Naive B cell (primary cell): ENCODE measurements at regions not wholly inside any gene's neighbourhood (a gene's known extent, or its start where the extent isn't known, plus 50 kb on each side); places are given as distances from the start of the nearest gene placed in this dataset.
"Not testable (repeated sequence)": the region's sequence is repeated elsewhere in the genome, so short reads cannot be mapped to it uniquely, and the experiment has no call there.

ENCODE experiments used
- ATAC-seq, 2 donors: fragments of 150-1000 bp; cut with Tn5 transposase; 2 replicates each; pipeline ENCODE4 v1.10.0; 2021; ENCODE audit warnings: low read depth in 2 of 2, mild to moderate bottlenecking in 2 of 2, moderate library complexity in 2 of 2
- DNase-seq: peaks from one replicate; pipeline ENCODE4 v3.0.0; 2022
- H3K27ac Mint-ChIP-seq, 6 donors: one replicate each; pipeline ENCODE4 v1.8.0; 2020 to 2022; ENCODE audit warnings: mild to moderate bottlenecking in 6 of 6, mixed read lengths in 6 of 6, moderate library complexity in 5 of 6, inconsistent platforms in 2 of 6
- H3K27me3 Mint-ChIP-seq, 3 donors: one replicate each; pipeline ENCODE4 v1.8.0; 2021 to 2022; ENCODE audit warnings: mixed read lengths in 3 of 3, mild to moderate bottlenecking in 1 of 3
- H3K36me3 Mint-ChIP-seq, 2 donors: one replicate each; pipeline ENCODE4 v1.8.0; 2020 to 2022; ENCODE audit warnings: mixed read lengths in 2 of 2, inconsistent platforms in 1 of 2, mild to moderate bottlenecking in 1 of 2
- H3K4me1 Mint-ChIP-seq, 3 donors: one replicate each; pipeline ENCODE4 v1.8.0; 2020 to 2022; ENCODE audit warnings: mixed read lengths in 3 of 3, inconsistent platforms in 1 of 3, mild to moderate bottlenecking in 1 of 3, moderate library complexity in 1 of 3
- H3K4me3 Mint-ChIP-seq, 8 donors: one replicate each; pipeline ENCODE4 v1.8.0; 2020 to 2022; ENCODE audit warnings: mild to moderate bottlenecking in 8 of 8, mixed read lengths in 8 of 8, moderate library complexity in 8 of 8, inconsistent platforms in 2 of 8
- H3K9me3 Mint-ChIP-seq, 7 donors: one replicate each; pipeline ENCODE4 v1.8.0; 2020 to 2022; ENCODE audit warnings: mixed read lengths in 7 of 7, mild to moderate bottlenecking in 5 of 7, inconsistent platforms in 2 of 7, moderate library complexity in 1 of 7

- H3K9me3 Mint-ChIP-seq: peaks cover 0 to 11% (median 0%) of the 10 kb centered on the region in 7 donors
- H3K4me3 Mint-ChIP-seq: no peak overlapping the region
- DNase-seq (no peak), ATAC-seq (no peak)
- peaks cover 9 to 14% (median 12%) of the 10 kb centered on the region in 3 donors for H3K27me3 Mint-ChIP-seq
- peaks cover 14 to 20% (median 19%) of the 10 kb centered on the region in 3 donors for H3K4me1 Mint-ChIP-seq
- H3K27ac Mint-ChIP-seq: peak overlapping the region in 1 of 6 donors; percentile 74
- H3K36me3 Mint-ChIP-seq: peaks cover 0 to 9% of the 10 kb centered on the region in 2 donors
These were observed 93.9 kb downstream of the CPN2 start for GRCh38 chr3:194257151-194257621.

GRCh38 chr3:194257916-194258668 lies 93.0 kb downstream of the CPN2 start:
- no peak overlapping the region for H3K4me3 Mint-ChIP-seq
- H3K36me3 Mint-ChIP-seq: peaks cover 0 to 9% of the 10 kb centered on the region in 2 donors
- H3K27me3 Mint-ChIP-seq: peaks cover 0 to 8% (median 5%) of the 10 kb centered on the region in 3 donors
- ATAC-seq (no peak), DNase-seq (no peak)
- H3K9me3 Mint-ChIP-seq: peaks cover 0 to 11% (median 0%) of the 10 kb centered on the region in 7 donors
- H3K27ac Mint-ChIP-seq: peak overlapping the region in 1 of 6 donors; percentile 20
- peaks cover 14 to 20% (median 19%) of the 10 kb centered on the region in 3 donors for H3K4me1 Mint-ChIP-seq

- no peak overlapping the region for H3K4me3 Mint-ChIP-seq
- peaks cover 8 to 14% (median 10%) of the 10 kb centered on the region in 3 donors for H3K4me1 Mint-ChIP-seq
- peaks cover 0 to 11% (median 0%) of the 10 kb centered on the region in 7 donors for H3K9me3 Mint-ChIP-seq
- peaks cover 0 to 9% of the 10 kb centered on the region in 2 donors for H3K36me3 Mint-ChIP-seq
- ATAC-seq (no peak), DNase-seq (no peak)
- peaks cover under 1 to 8% (median under 1%) of the 10 kb centered on the region in 3 donors for H3K27me3 Mint-ChIP-seq
- H3K27ac Mint-ChIP-seq: no peak overlapping the region
These were observed 91.0 kb downstream of the CPN2 start for GRCh38 chr3:194259982-194260766.

GRCh38 chr3:194261581-194262063 lies 89.5 kb downstream of the CPN2 start:
- peaks cover 12 to 13% (median 12%) of the 10 kb centered on the region in 3 donors for H3K4me1 Mint-ChIP-seq
- H3K9me3 Mint-ChIP-seq: peaks cover 0 to 11% (median 0%) of the 10 kb centered on the region in 7 donors
- no peak overlapping the region for H3K27ac Mint-ChIP-seq
- no peak overlapping the region for H3K4me3 Mint-ChIP-seq
- H3K27me3 Mint-ChIP-seq: peaks cover 15 to 17% (median 15%) of the 10 kb centered on the region in 3 donors
- DNase-seq (no peak), ATAC-seq (no peak)
- peaks cover 0 to 9% of the 10 kb centered on the region in 2 donors for H3K36me3 Mint-ChIP-seq

- H3K27me3 Mint-ChIP-seq: peaks cover 19 to 21% (median 20%) of the 10 kb centered on the region in 3 donors
- DNase-seq: no peak
- H3K36me3 Mint-ChIP-seq: peaks cover 0 to 9% of the 10 kb centered on the region in 2 donors
- peaks cover 0 to 11% (median 0%) of the 10 kb centered on the region in 7 donors for H3K9me3 Mint-ChIP-seq
- H3K4me3 Mint-ChIP-seq: no peak overlapping the region
- no peak for ATAC-seq
- H3K27ac Mint-ChIP-seq: no peak overlapping the region
- peaks cover 12 to 13% (median 12%) of the 10 kb centered on the region in 3 donors for H3K4me1 Mint-ChIP-seq
These were observed 88.8 kb downstream of the CPN2 start for GRCh38 chr3:194262176-194262924.

GRCh38 chr3:194262925-194263305 lies 88.2 kb downstream of the CPN2 start:
- peaks cover 0 to 7% of the 10 kb centered on the region in 2 donors for H3K36me3 Mint-ChIP-seq
- H3K9me3 Mint-ChIP-seq: peaks cover 0 to 7% (median 0%) of the 10 kb centered on the region in 7 donors
- DNase-seq (no peak), ATAC-seq (no peak)
- H3K27me3 Mint-ChIP-seq: peaks cover 24 to 26% (median 26%) of the 10 kb centered on the region in 3 donors
- no peak overlapping the region for H3K4me3 Mint-ChIP-seq
- H3K4me1 Mint-ChIP-seq: peaks cover 12 to 13% (median 12%) of the 10 kb centered on the region in 3 donors
- H3K27ac Mint-ChIP-seq: no peak overlapping the region

- not testable (repeated sequence) for H3K9me3 Mint-ChIP-seq, DNase-seq, H3K4me3 Mint-ChIP-seq, ATAC-seq, H3K36me3 Mint-ChIP-seq
- H3K27ac Mint-ChIP-seq: peak overlapping the region in 1 of 6 donors; percentile 21
- peaks cover 13 to 15% (median 14%) of the 10 kb centered on the region in 3 donors for H3K4me1 Mint-ChIP-seq
- H3K27me3 Mint-ChIP-seq: peaks cover 30 to 44% (median 43%) of the 10 kb centered on the region in 3 donors
These were observed 86.3 kb downstream of the CPN2 start for GRCh38 chr3:194264631-194265504.

- H3K4me3 Mint-ChIP-seq: no peak overlapping the region
- no peaks in the 10 kb centered on the region for H3K9me3 Mint-ChIP-seq
- no peak for ATAC-seq
- no peak for DNase-seq
- H3K27me3 Mint-ChIP-seq: peaks cover 29 to 50% (median 49%) of the 10 kb centered on the region in 3 donors
- no peak overlapping the region for H3K27ac Mint-ChIP-seq
- H3K4me1 Mint-ChIP-seq: peaks cover 15 to 21% (median 20%) of the 10 kb centered on the region in 3 donors
- no peaks in the 10 kb centered on the region for H3K36me3 Mint-ChIP-seq
These were observed 85.6 kb downstream of the CPN2 start for GRCh38 chr3:194265505-194265892.

- no peaks in the 10 kb centered on the region for H3K36me3 Mint-ChIP-seq
- H3K27me3 Mint-ChIP-seq: peaks cover 31 to 57% (median 55%) of the 10 kb centered on the region in 3 donors
- no peak overlapping the region for H3K4me3 Mint-ChIP-seq
These were observed 84.8 kb downstream of the CPN2 start for GRCh38 chr3:194265996-194266964.

GRCh38 chr3:194267744-194268653 lies 83.1 kb downstream of the CPN2 start:
- DNase-seq: no peak
- H3K36me3 Mint-ChIP-seq: no peaks in the 10 kb centered on the region
- H3K4me3 Mint-ChIP-seq: no peak overlapping the region
- H3K4me1 Mint-ChIP-seq: peaks cover 15 to 25% (median 23%) of the 10 kb centered on the region in 3 donors
- H3K27me3 Mint-ChIP-seq: peaks cover 31 to 74% (median 68%) of the 10 kb centered on the region in 3 donors
- no peaks in the 10 kb centered on the region for H3K9me3 Mint-ChIP-seq
- peak overlapping the region in 2 of 6 donors; percentile 7 to 63 for H3K27ac Mint-ChIP-seq
- no peak for ATAC-seq

More at GRCh38 chr3:194265996-194266964, 84.8 kb downstream of the CPN2 start:
- Mint-ChIP-seq H3K27ac (no peak overlapping the region), H3K9me3 (no peaks in the 10 kb centered on the region), H3K4me1 (peaks cover 15 to 25% (median 23%) of the 10 kb centered on the region in 3 donors)
- no peak for ATAC-seq
- no peak for DNase-seq
